Esophagus squamous epithelium (tissue), 5 donors: ENCODE measurements at regions not wholly inside any gene's neighbourhood (a gene's known extent, or its start where the extent isn't known, plus 50 kb on each side); places are given as distances from the start of the nearest gene placed in this dataset.

Source experiments
- DNase-seq: peaks from one replicate; lab custom pipeline; 2025; lab: John Stamatoyannopoulos, UW
- H3K27ac ChIP-seq, 4 donors: fragments of 200-600 bp; sonication (generic); one replicate each; pipeline ENCODE4 v1.5.1; 2016 to 2019; ENCODE audit warnings: mild to moderate bottlenecking in 1 of 4
- H3K27me3 ChIP-seq, 4 donors: fragments of 200-600 bp; sonication (generic); 1 replicate in 3 of 4; 2 replicates in 1 of 4; pipeline versions ENCODE4 v1.5.1 to v1.6.0; 2017 to 2021; ENCODE audit warnings: antibody characterized with exemption in 1 of 4
- H3K36me3 ChIP-seq, 3 donors: fragments of 200-600 bp; sonication (generic); one replicate each; pipeline ENCODE4 v1.5.1; 2016 to 2019
- H3K4me1 ChIP-seq, 3 donors: fragments of 200-600 bp; sonication (generic); one replicate each; pipeline ENCODE4 v1.5.1; 2017 to 2019
- H3K4me3 ChIP-seq, 4 donors: fragments of 200-600 bp; sonication (generic); 1 replicate in 3 of 4; 2 replicates in 1 of 4; pipeline ENCODE4 v1.5.1; 2016 to 2019; ENCODE audit warnings: mild to moderate bottlenecking in 2 of 4, moderate library complexity in 1 of 4
- H3K9me3 ChIP-seq, 3 donors: fragments of 200-600 bp; sonication (generic); one replicate each; pipeline ENCODE4 v1.5.1; 2016 to 2019
- CTCF ChIP-seq, 6 experiments: fragments of 450-650 bp in 4 of 6; fragments of 200-600 bp in 2 of 6; sonication (generic) in 2 of 6; IDR thresholded peaks; one replicate each; pipeline ENCODE4 v1.5.1; 2016 to 2019; ENCODE audit warnings: antibody characterized with exemption in 6 of 6, mild to moderate bottlenecking in 4 of 6, moderate library complexity in 4 of 6
- POLR2A ChIP-seq, 4 donors: fragments of 450-650 bp; IDR thresholded peaks; one replicate each; pipeline ENCODE4 v1.6.1; 2017; ENCODE audit warnings: antibody characterized with exemption in 4 of 4, mild to moderate bottlenecking in 4 of 4, moderate library complexity in 3 of 4
- WGBS, 2 donors: methylation state at CpG; one replicate each; pipeline ENCODE4 v1.1.5; 2018; 5-methylcytosine and 5-hydroxymethylcytosine counted together
- intact Hi-C: fragments of 100-400 bp; cut with DNase I; formaldehyde crosslinking; loops from one replicate; pipeline ENCODE4 v1.15.0; 2022
- donor health status: DM: yes; HTN: yes; CAD: no.

GRCh38 chr11:119983816-119984215 is 154.1 kb downstream of the TRIM29 start:
- Histone ChIP-seq H3K36me3 (no peaks in the 10 kb centered on the region), H3K27me3 (peaks cover 0 to 34% (median 0%) of the 10 kb centered on the region in 4 donors), H3K9me3 (no peaks in the 10 kb centered on the region), H3K27ac (no peak overlapping the region), H3K4me1 (peaks cover 0 to 6% (median 0%) of the 10 kb centered on the region in 3 donors), H3K4me3 (no peak overlapping the region)
- no peak for DNase-seq
- 84 to 91% methylated on average over 7 to 8 of the region's 8 CpGs for WGBS, 2 donors
- intact Hi-C loops: no loop called here
- no peak for TF ChIP-seq CTCF (IDR thresholded peaks at IDR 0.05)

GRCh38 chr11:119983240-119983732 is 154.6 kb downstream of the TRIM29 start:
- no peak for TF ChIP-seq POLR2A (IDR thresholded peaks at IDR 0.05)
- no peak for TF ChIP-seq CTCF (IDR thresholded peaks at IDR 0.05)
- intact Hi-C loops: no loop called here
- 53 to 63% methylated on average over 3 of the region's 5 CpGs for WGBS, 2 donors
- no peak overlapping the region for H3K27ac ChIP-seq
- H3K36me3 ChIP-seq: no peaks in the 10 kb centered on the region
- H3K27me3 ChIP-seq: peaks cover 0 to 39% (median 0%) of the 10 kb centered on the region in 4 donors
- H3K4me1 ChIP-seq: peaks cover 0 to 6% (median 0%) of the 10 kb centered on the region in 3 donors
- no peaks in the 10 kb centered on the region for H3K9me3 ChIP-seq
- no peak overlapping the region for H3K4me3 ChIP-seq
- DNase-seq: no peak

GRCh38 chr11:119982517-119983239 is 155.2 kb downstream of the TRIM29 start:
- H3K4me3 ChIP-seq: no peak overlapping the region
- H3K27ac ChIP-seq: no peak overlapping the region
- WGBS, 2 donors: 58 to 60% methylated on average over 9 to 10 of the region's 16 CpGs
- TF ChIP-seq CTCF (IDR thresholded peaks at IDR 0.05): no peak
- TF ChIP-seq POLR2A (IDR thresholded peaks at IDR 0.05): no peak
- no peak for DNase-seq
- no peaks in the 10 kb centered on the region for H3K36me3 ChIP-seq
- H3K4me1 ChIP-seq: peaks cover 0 to 6% (median 0%) of the 10 kb centered on the region in 3 donors
- H3K9me3 ChIP-seq: no peaks in the 10 kb centered on the region
- intact Hi-C loops: no loop called here
- peaks cover 0 to 45% (median 0%) of the 10 kb centered on the region in 4 donors for H3K27me3 ChIP-seq

- WGBS, 2 donors: 64 to 71% methylated on average over 9 to 11 of the region's 11 CpGs
- intact Hi-C loops: no loop called here
- H3K27me3 ChIP-seq: peaks cover 0 to 63% (median 0%) of the 10 kb centered on the region in 4 donors
These were observed 157.5 kb downstream of the TRIM29 start for GRCh38 chr11:119980431-119980830.

More at GRCh38 chr11:119980431-119980830, 157.5 kb downstream of the TRIM29 start:
- Histone ChIP-seq H3K36me3 (no peaks in the 10 kb centered on the region), H3K9me3 (no peaks in the 10 kb centered on the region), H3K27ac (no peak overlapping the region), H3K4me3 (no peak overlapping the region), H3K4me1 (peaks cover 0 to 6% (median 0%) of the 10 kb centered on the region in 3 donors)
- no peak for TF ChIP-seq CTCF (IDR thresholded peaks at IDR 0.05)
- TF ChIP-seq POLR2A (IDR thresholded peaks at IDR 0.05): no peak
- no peak for DNase-seq
